Activated naive CD8-positive, alpha-beta T cell treated with anti-CD3 and anti-CD28 coated beads for 36 hours (primary cell): ENCODE measurements at regions not wholly inside any gene's neighbourhood (a gene's known extent, or its start where the extent isn't known, plus 50 kb on each side); places are given as distances from the start of the nearest gene placed in this dataset.

Experiments
- DNase-seq: peaks from one replicate; pipeline ENCODE4 v3.0.0; 2021
- H3K27ac Mint-ChIP-seq: one replicate; pipeline ENCODE4 v1.8.0; 2022; ENCODE audit warnings: mild to moderate bottlenecking, moderate library complexity, mixed read lengths
- H3K27me3 Mint-ChIP-seq: one replicate; pipeline ENCODE4 v1.8.0; 2022; ENCODE audit warnings: mild to moderate bottlenecking, mixed read lengths
- H3K36me3 Mint-ChIP-seq: one replicate; pipeline ENCODE4 v1.8.0; 2021; ENCODE audit warnings: mild to moderate bottlenecking, mixed read lengths
- H3K4me1 Mint-ChIP-seq: one replicate; pipeline ENCODE4 v1.8.0; 2021; ENCODE audit warnings: mixed read lengths
- H3K4me3 Mint-ChIP-seq: one replicate; pipeline ENCODE4 v1.8.0; 2022; ENCODE audit warnings: mild to moderate bottlenecking, moderate library complexity, mixed read lengths
- H3K9me3 Mint-ChIP-seq: one replicate; pipeline ENCODE4 v1.8.0; 2022; ENCODE audit warnings: mixed read lengths

GRCh38 chr1:218624052-218624451 lies 278.9 kb downstream of the TGFB2 start:
- Mint-ChIP-seq H3K4me3 (no peak overlapping the region), H3K4me1 (no peaks in the 10 kb centered on the region), H3K36me3 (no peaks in the 10 kb centered on the region), H3K27ac (no peak overlapping the region), H3K9me3 (peaks cover 5% of the 10 kb centered on the region), H3K27me3 (no peaks in the 10 kb centered on the region)
- no peak for DNase-seq

DNA sequence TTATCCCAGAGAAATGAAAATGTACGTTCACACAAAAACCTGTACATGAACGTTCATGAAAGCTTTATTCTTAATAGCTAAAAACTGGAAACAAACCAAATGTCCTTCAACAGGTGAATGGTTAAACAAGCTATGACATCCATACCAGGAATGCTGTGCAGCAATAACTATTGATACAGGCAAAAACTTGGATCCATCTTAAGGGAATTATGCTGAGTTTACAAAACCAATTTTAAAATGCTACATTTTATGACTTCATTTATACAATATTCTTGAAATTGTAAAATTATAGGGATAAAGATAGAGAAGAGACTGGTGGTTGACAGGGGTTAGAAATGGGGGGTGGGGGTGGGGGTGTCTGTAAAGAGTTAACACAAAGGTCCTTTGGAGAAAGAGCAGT lies 280.3 kb downstream of the TGFB2 start:
- Mint-ChIP-seq H3K4me1 (no peaks in the 10 kb centered on the region), H3K9me3 (peaks cover 6% of the 10 kb centered on the region), H3K27ac (no peak overlapping the region), H3K27me3 (no peaks in the 10 kb centered on the region), H3K36me3 (no peaks in the 10 kb centered on the region), H3K4me3 (no peak overlapping the region)
- DNase-seq = no peak

DNA sequence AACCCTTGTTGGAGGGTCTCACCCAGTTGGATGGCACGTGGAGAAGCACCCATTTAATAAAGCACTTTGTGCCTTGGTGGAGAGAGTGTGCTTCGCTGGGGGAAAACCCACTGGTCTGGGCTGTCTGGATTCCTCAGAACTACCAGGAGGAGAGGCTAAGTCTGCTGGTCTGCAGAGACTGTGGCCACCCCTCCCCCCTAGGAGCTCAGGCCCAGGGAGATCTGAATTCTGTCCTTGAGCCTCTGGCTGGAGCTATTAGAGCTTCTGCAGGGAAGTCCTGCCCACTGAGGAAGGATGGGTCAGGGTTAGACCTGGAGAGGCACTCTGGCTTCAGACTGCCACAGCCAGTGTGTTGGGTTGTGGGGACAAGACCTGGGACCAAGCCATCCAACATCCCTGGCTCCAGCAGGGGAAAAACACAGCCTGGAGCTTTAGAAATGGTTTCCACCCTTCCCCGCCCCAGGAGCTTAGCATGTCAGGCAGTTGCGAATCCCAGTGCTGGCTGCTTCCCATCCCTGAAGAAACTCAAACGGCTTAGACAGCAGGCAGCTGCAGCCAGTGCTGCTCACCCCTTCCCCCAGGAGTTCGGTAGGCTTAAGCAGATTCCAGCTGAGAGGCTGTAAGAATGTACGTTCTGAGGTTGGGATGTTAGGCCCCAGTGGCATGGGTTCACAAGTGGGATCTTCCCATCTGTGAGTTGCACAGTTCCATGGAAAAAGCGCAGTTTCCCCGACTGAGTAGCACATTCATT lies 288.3 kb downstream of the TGFB2 start:
- no peaks in the 10 kb centered on the region for H3K4me1 Mint-ChIP-seq
- H3K27me3 Mint-ChIP-seq = no peaks in the 10 kb centered on the region
- no peaks in the 10 kb centered on the region for H3K36me3 Mint-ChIP-seq
- no peak overlapping the region for H3K27ac Mint-ChIP-seq
- no peak overlapping the region for H3K4me3 Mint-ChIP-seq
- H3K9me3 Mint-ChIP-seq = peaks cover 19% of the 10 kb centered on the region
- no peak for DNase-seq

GRCh38 chr1:218634212-218634611 lies 289.1 kb downstream of the TGFB2 start:
- Mint-ChIP-seq H3K36me3 (no peaks in the 10 kb centered on the region), H3K4me1 (no peaks in the 10 kb centered on the region), H3K27ac (no peak overlapping the region), H3K4me3 (no peak overlapping the region), H3K27me3 (no peaks in the 10 kb centered on the region), H3K9me3 (peaks cover 15% of the 10 kb centered on the region)
- no peak for DNase-seq

DNA sequence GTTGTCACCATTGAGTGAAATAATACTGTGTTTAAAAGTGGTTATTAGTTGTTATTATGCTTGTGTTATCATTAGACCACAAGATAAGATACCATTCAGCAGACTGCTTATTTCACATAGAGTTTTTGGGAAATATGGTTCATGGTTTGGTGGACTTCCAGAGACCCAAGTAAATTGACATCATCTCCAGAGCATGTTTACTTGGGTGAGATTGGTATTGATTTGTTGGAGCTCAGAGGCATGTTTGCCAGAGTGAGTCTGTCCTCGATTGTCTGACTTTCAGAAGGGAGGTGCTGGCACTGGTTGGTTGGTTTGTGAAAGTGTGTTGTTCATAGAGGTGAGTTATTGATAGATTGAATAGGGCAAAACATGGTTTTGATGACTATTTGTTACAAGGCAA lies 291.4 kb downstream of the TGFB2 start:
- Mint-ChIP-seq H3K36me3 (no peaks in the 10 kb centered on the region), H3K9me3 (peaks cover 5% of the 10 kb centered on the region), H3K4me3 (no peak overlapping the region), H3K4me1 (no peaks in the 10 kb centered on the region), H3K27ac (no peak overlapping the region), H3K27me3 (no peaks in the 10 kb centered on the region)
- no peak for DNase-seq

- no peak overlapping the region for H3K4me3 Mint-ChIP-seq
- DNase-seq = no peak
- no peak overlapping the region for H3K27ac Mint-ChIP-seq
- H3K36me3 Mint-ChIP-seq = no peaks in the 10 kb centered on the region
- H3K9me3 Mint-ChIP-seq = no peaks in the 10 kb centered on the region
- no peaks in the 10 kb centered on the region for H3K27me3 Mint-ChIP-seq
- H3K4me1 Mint-ChIP-seq = no peaks in the 10 kb centered on the region
Observed at GRCh38 chr1:218640173-218640572, 295.0 kb downstream of the TGFB2 start.

- no peaks in the 10 kb centered on the region for H3K4me1 Mint-ChIP-seq
- no peaks in the 10 kb centered on the region for H3K9me3 Mint-ChIP-seq
- H3K27me3 Mint-ChIP-seq = no peaks in the 10 kb centered on the region
- no peak overlapping the region for H3K4me3 Mint-ChIP-seq
- no peak for DNase-seq
- no peaks in the 10 kb centered on the region for H3K36me3 Mint-ChIP-seq
- no peak overlapping the region for H3K27ac Mint-ChIP-seq
Observed at GRCh38 chr1:218642033-218642948, 297.2 kb downstream of the TGFB2 start.

GRCh38 chr1:218643281-218643680 lies 298.1 kb downstream of the TGFB2 start:
- H3K4me3 Mint-ChIP-seq = no peak overlapping the region
- no peak overlapping the region for H3K27ac Mint-ChIP-seq
- H3K36me3 Mint-ChIP-seq = no peaks in the 10 kb centered on the region
- H3K27me3 Mint-ChIP-seq = no peaks in the 10 kb centered on the region
- H3K4me1 Mint-ChIP-seq = no peaks in the 10 kb centered on the region
- no peak for DNase-seq
- H3K9me3 Mint-ChIP-seq = no peaks in the 10 kb centered on the region

DNA sequence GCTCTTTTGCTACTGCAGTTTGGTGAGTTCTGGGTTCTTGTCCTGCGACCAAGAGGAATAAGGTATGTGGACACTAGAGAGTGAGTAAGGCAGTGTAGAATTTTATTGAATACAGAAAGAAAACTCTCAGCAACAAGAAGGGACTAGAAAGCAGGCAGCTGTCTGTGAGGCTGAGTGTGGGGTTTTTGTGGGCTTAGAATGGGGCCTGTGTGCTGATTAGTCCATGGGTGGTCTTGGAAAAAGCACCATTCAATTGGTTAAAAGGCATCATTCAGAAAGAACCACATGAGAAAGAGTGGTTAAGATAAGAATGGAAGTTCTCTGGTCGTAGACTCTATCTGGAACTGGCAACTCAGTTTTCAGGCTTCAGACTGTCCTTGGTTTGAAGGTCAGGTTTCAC lies 298.8 kb downstream of the TGFB2 start:
- no peaks in the 10 kb centered on the region for H3K27me3 Mint-ChIP-seq
- DNase-seq = no peak
- H3K4me3 Mint-ChIP-seq = no peak overlapping the region
- H3K27ac Mint-ChIP-seq = no peak overlapping the region
- no peaks in the 10 kb centered on the region for H3K4me1 Mint-ChIP-seq
- no peaks in the 10 kb centered on the region for H3K9me3 Mint-ChIP-seq
- H3K36me3 Mint-ChIP-seq = no peaks in the 10 kb centered on the region

GRCh38 chr1:218646288-218646687 lies 301.2 kb downstream of the TGFB2 start:
- Mint-ChIP-seq H3K27me3 (no peaks in the 10 kb centered on the region), H3K4me1 (no peaks in the 10 kb centered on the region), H3K9me3 (peaks cover 3% of the 10 kb centered on the region), H3K27ac (no peak overlapping the region), H3K4me3 (no peak overlapping the region), H3K36me3 (no peaks in the 10 kb centered on the region)
- no peak for DNase-seq

DNA sequence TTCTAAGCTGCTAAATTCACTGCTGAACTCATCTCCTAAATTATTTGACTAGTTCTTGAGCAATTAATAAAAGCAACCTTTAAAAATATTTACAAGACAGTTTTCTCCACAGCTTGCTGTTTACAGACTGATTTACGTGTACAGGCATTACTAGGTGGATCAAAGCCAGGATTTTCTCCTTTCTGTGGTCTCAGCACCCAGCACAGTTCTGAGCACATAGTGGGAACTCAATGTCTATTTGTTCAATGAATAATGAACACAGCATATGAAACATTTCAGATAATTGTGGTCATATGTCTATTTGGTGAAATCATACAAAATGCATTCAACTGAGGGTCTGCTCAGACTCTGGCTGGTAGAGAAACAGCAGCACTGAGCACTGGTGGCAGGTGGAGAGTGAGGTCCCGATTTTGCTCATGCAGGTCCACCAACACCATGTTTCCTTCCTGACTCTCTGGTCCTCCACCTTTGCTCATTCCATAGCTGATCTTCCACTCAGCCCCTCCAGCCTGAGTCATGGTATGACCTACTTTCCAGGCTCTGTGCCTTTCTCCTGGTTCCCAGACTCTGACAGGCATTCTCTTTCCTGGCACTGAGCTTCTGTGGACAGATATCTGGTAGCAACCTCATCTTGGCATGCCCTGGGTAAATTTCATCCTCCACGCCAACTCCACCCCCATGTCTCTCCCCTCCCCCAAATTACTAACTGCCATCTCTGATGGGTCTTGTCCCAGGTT lies 311.3 kb downstream of the TGFB2 start:
- Mint-ChIP-seq H3K4me3 (no peak overlapping the region), H3K36me3 (no peaks in the 10 kb centered on the region), H3K27ac (no peak overlapping the region), H3K9me3 (no peaks in the 10 kb centered on the region), H3K4me1 (no peaks in the 10 kb centered on the region), H3K27me3 (peaks cover 3% of the 10 kb centered on the region)
- DNase-seq = no peak

GRCh38 chr1:218658269-218658668 lies 313.1 kb downstream of the TGFB2 start:
- no peak for DNase-seq
- Mint-ChIP-seq H3K4me1 (no peaks in the 10 kb centered on the region), H3K27me3 (peaks cover 3% of the 10 kb centered on the region), H3K9me3 (no peaks in the 10 kb centered on the region), H3K27ac (no peak overlapping the region), H3K36me3 (no peaks in the 10 kb centered on the region), H3K4me3 (no peak overlapping the region)

GRCh38 chr1:218658899-218659298 lies 313.8 kb downstream of the TGFB2 start:
- no peaks in the 10 kb centered on the region for H3K9me3 Mint-ChIP-seq
- no peak overlapping the region for H3K27ac Mint-ChIP-seq
- H3K4me3 Mint-ChIP-seq = no peak overlapping the region

DNA sequence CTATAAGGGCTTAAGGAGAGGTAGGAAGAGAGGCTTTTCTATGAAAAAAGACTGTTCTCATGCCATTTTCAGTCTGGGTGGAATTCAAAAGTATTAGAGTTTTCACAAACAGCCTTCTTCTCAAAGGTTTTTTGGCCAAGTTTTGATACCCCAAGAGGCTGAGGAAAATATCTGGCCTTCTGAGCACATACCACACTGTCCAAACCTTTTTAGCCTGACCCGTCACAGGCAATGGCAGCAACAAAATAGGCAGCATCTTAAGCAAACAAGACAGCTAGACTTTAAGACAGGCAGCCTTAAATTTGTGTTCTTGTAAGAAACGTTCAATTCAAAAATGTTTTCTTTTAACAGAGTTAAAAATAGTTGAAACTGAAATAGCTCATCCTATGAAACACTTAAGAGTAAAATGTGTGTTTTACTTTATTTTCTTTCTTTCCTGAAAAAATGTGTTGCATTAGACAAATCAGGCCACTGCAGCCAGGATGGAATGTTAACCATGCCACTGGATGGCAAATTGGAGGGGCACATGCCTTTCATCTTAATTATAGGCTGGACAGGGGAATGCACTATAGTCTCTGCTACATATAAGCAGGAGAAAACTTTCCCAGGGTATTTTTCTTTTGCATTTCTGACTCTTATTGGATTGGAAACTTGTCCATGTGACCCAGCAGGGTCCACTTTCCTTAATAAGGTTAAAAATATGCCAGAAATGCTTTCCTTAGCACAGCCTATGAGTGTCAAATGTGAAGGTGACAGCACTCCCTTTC lies 315.0 kb downstream of the TGFB2 start:
- Mint-ChIP-seq H3K36me3 (no peaks in the 10 kb centered on the region), H3K4me3 (no peak overlapping the region), H3K27me3 (no peaks in the 10 kb centered on the region), H3K4me1 (no peaks in the 10 kb centered on the region), H3K9me3 (no peaks in the 10 kb centered on the region), H3K27ac (no peak overlapping the region)
- DNase-seq = no peak

More at GRCh38 chr1:218658899-218659298, 313.8 kb downstream of the TGFB2 start:
- no peaks in the 10 kb centered on the region for H3K4me1 Mint-ChIP-seq
- H3K36me3 Mint-ChIP-seq = no peaks in the 10 kb centered on the region
- DNase-seq = no peak
- H3K27me3 Mint-ChIP-seq = peaks cover 1% of the 10 kb centered on the region

- no peaks in the 10 kb centered on the region for H3K36me3 Mint-ChIP-seq
- DNase-seq = no peak
- H3K9me3 Mint-ChIP-seq = no peaks in the 10 kb centered on the region
- no peak overlapping the region for H3K27ac Mint-ChIP-seq
- H3K4me3 Mint-ChIP-seq = no peak overlapping the region
- no peaks in the 10 kb centered on the region for H3K27me3 Mint-ChIP-seq
- H3K4me1 Mint-ChIP-seq = no peaks in the 10 kb centered on the region
Observed at GRCh38 chr1:218660678-218661053, 315.5 kb downstream of the TGFB2 start.
